Activated CD8-positive, alpha-beta memory T cell treated with anti-CD3 and anti-CD28 coated beads, Interleukin-2, amount 50 U/mL, for 48 hours (primary cell): ENCODE measurements at regions not wholly inside any gene's neighbourhood (a gene's known extent, or its start where the extent isn't known, plus 50 kb on each side); places are given as distances from the start of the nearest gene placed in this dataset.
A peak's percentile ranks its signal among the peaks of the same experiment; 100 is the strongest.

Experiments
- DNase-seq: peaks from one replicate; pipeline ENCODE4 v3.0.0-alpha.2; 2020

DNA sequence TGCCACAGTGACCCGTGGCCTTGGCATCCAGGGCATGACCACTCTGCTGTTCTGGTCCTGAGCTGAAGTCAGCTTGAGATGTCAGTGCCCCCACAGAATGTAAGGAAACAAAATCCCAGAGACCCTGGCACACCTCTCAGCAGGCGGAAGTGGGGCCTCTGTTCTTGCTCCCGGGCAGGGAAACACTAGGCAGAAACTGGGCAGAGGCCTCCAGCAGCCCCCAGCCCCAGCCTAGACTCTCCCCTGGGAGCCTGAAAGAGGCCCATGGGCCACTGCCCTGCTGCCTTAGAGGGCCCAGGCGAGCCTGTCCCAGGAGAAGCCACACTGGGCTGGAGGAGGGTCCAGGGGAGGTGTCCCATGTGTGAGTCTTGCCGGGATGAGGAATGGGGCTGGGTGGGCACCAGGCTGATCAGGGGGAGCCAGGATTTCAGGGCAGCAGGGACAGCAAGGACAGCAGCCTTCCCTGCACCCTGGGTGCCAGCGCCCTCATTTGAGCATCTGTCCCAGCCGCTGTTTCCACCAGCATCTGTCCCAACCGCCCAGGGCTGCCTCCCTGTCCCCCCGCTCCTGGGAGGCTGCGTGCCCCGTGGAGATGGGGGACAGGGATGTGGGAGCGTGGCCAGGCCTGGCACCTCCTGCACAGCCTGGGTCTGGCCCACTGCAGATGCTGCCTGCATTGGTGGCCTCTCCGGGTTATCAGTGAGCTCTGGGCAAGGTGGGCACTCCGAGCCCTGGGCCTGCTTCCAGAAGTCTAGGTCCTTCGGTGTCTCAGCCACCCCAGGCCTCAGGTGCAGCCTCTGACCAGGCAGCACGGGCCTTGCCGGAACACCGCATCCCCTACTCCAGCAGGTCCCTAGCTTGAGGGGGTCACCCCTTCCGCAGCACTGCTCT lies 1072.4 kb downstream of the BRD1 start:
- DNase-seq: peak; percentile 28

- DNase-seq: peak; percentile 18
These were observed 1073.0 kb downstream of the BRD1 start for GRCh38 chr22:48754611-48755058.

DNA sequence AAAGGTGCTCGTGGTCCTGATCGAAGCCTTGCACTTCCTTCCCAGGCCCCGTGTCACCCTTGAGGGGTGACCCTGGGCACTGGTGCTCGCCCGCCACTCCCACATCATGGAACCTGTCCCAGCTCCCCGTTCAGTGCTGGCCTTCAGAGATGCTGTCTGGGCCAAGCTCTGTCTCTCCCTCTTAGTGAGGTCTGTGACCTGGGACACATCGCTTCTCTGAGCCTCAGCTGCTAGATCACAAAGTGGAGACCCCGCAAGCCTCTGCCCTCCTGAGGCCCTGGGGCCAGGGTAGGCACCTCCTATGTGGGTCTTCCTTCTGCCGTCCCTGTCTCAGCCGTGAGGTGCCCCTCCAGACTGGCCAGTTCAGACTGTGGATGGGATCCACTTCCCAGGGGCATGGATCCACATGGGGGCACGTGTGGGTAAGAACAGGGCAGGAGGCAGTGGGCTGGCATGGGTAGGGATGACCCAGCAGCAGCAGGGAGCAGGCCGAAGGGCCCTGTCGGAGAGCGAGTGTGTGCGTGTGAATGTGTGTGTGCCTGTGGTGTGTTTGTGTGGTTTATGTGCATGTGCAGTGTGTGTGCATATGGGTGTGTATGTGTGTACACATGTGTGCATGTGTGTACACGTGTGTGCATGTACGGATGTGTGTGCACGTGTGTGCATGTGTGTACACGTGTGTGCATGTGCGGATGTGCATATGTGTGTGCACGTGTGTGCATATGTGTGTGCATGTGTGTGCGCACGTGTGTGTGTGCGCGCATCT lies 1073.7 kb downstream of the BRD1 start:
- DNase-seq: peak; percentile 35

- no peak for DNase-seq
These were observed 1074.3 kb downstream of the BRD1 start for GRCh38 chr22:48753381-48753730.

GRCh38 chr22:48752451-48753380 lies 1075.0 kb downstream of the BRD1 start:
- peak; percentile 26 for DNase-seq

DNA sequence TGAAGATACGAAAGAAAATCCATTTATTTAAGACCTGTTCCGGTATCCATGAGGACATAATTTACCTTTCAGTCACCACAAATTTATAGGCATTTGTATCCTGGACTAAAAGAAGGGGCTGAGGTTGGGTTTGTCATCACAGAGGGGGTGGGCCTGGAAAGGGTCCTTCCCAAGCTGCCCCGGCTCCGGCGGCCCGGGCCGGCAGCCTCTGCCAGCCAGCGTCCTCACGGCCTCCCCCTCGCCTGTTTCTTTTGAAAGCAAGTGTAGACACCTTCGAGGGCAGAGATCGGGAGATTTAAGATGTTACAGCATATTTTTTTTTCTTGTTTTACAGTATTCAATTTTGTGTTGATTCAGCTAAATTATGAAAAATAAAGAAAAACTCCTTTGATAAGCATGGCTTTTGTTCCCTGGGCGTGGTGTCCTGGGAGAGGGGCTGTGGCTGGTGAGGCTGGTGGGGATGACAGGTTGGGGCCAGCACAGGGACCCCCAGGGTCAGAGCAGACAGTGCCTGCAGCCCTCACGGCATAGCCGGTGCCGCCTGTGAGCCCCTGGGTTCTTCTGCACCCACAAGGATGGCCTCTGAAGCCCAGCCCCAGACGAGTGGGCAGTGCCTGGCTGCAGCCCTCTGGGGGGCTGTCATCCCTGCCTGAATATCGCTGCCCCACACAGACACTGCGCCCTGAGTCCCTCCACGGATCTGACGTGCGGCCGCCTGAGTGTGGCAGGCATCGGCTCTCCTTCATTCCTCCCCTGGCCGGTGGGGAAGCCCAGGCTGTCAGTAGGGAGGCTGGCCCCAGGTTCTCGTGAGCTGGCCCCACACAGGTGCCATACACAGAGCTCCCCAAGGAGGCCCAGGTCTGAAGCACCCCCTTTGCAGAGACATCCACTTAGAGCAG lies 1075.9 kb downstream of the BRD1 start:
- DNase-seq: no peak

GRCh38 chr22:48750826-48751440 lies 1076.7 kb downstream of the BRD1 start:
- DNase-seq: peak; percentile 13

- DNase-seq: peak; percentile 10
These were observed 1077.4 kb downstream of the BRD1 start for GRCh38 chr22:48750282-48750681.

GRCh38 chr22:48749555-48750227 lies 1078.0 kb downstream of the BRD1 start:
- DNase-seq: peak; percentile 26

- peak; percentile 7 for DNase-seq
These were observed 1078.7 kb downstream of the BRD1 start for GRCh38 chr22:48748860-48749554.

GRCh38 chr22:48748113-48748859 lies 1079.4 kb downstream of the BRD1 start:
- DNase-seq: peak; percentile 29

- peak; percentile 32 for DNase-seq
These were observed 1080.8 kb downstream of the BRD1 start for GRCh38 chr22:48746789-48747425.

DNA sequence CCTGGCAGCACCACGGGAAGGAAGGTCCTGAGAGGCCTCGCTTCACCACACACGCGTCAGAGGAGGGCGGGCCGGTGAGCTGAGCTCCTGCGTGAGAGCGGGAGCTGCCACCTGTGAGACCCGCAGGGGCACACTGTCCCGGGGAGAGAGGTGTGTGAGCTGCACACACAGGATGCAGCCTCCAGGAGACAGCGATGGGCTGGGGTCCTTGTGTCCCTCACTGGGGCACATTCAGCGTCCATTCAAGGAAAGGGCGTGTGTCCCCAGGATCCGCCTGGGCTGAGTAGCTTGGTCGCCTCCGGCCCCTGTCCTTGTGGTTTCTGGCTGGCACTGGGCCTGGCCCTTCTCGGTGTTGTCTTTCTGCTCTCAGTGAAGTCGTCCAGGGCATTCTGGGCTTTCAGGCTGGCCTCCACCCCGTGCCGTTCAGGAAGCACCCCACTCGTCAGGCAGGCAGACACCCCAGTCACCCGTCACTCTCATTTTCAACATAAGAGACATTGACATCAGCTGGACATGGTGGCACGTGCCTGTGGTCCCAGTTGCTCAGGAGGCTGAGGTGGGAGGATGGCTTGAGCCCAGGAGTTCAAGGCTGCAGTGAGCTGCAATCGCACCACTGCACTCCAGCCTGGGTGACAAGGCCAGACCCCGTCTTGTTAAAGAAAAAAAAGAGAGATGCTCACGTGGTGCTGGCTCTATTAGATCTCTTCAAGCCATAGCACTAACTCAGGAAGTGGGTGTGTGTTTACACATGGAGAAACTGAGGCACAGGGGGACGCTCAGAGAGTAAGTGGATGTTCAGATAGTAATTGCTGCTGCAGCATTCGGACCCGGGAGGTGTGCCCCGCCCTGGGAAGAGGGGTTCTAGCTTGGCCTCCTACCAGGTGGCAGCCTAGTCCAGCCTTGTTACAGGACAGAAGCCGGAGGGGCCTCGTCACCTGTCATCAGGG lies 1081.6 kb downstream of the BRD1 start:
- peak; percentile 33 for DNase-seq

GRCh38 chr22:48744967-48745841 lies 1082.5 kb downstream of the BRD1 start:
- peak; percentile 12 for DNase-seq

DNA sequence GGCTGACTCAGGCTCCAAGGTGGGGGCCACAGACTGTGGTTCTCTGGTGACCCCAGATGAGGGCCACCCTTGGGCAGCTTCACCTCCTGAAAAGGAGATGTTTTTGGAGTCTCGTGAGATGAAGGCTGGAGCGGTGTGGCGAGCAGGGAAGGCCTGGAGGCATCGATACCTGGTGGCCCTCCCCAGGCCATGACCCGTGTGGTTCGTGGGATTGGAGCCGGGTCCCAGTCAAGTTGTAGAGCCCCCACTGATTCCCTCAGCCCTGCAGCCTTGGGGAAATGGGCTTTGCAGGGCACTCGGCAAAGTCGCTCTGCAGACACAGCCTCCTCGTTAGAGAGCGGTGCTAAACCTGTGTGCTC lies 1083.4 kb downstream of the BRD1 start:
- DNase-seq: peak; percentile 18

- DNase-seq: peak; percentile 28
These were observed 1083.9 kb downstream of the BRD1 start for GRCh38 chr22:48743601-48744282.
